Aorta (tissue), 5 donors: ENCODE measurements at regions not wholly inside any gene's neighbourhood (a gene's known extent, or its start where the extent isn't known, plus 50 kb on each side); places are given as distances from the start of the nearest gene placed in this dataset.
"Not testable (repeated sequence)": the region's sequence is repeated elsewhere in the genome, so short reads cannot be mapped to it uniquely, and the experiment has no call there.

ENCODE experiments used
- ATAC-seq: fragments of 200-7000 bp; cut with Tn5 transposase; one replicate; pipeline ENCODE4 v1.9.1; 2022; ENCODE audit warnings: moderate library complexity; ENCODE audit not compliant: low FRiP score
- DNase-seq, 2 donors: peaks; one replicate each; pipeline ENCODE4 v3.0.0-alpha.2; 2020
- H3K27ac ChIP-seq, 2 donors: one replicate each; pipeline ENCODE4 v1.5.1; 2013; ENCODE audit warnings: low read length in 2 of 2, mild to moderate bottlenecking in 2 of 2, moderate library complexity in 2 of 2, control low read depth in 1 of 2, inconsistent platforms in 1 of 2, low read depth in 1 of 2
- H3K27me3 ChIP-seq, 2 donors: one replicate each; pipeline ENCODE4 v1.6.1; 2013; ENCODE audit warnings: control low read depth in 1 of 2, low read length in 1 of 2, mild to moderate bottlenecking in 1 of 2, moderate library complexity in 1 of 2; ENCODE audit not compliant: insufficient read depth in 2 of 2, control insufficient read depth in 1 of 2
- H3K36me3 ChIP-seq, 2 donors: one replicate each; pipeline ENCODE4 v1.6.1; 2013; ENCODE audit warnings: control low read depth in 1 of 2, low read length in 1 of 2, mild to moderate bottlenecking in 1 of 2; ENCODE audit not compliant: insufficient read depth in 2 of 2, control insufficient read depth in 1 of 2
- H3K4me1 ChIP-seq, 2 donors: one replicate each; pipeline ENCODE4 v1.6.1; 2013; ENCODE audit warnings: low read length in 2 of 2, control low read depth in 1 of 2, mild to moderate bottlenecking in 1 of 2, moderate library complexity in 1 of 2; ENCODE audit not compliant: insufficient read depth in 2 of 2, control insufficient read depth in 1 of 2
- H3K4me3 ChIP-seq, 2 donors: one replicate each; pipeline ENCODE4 v1.5.1; 2013; ENCODE audit warnings: low read length in 2 of 2, control low read depth in 1 of 2, mild to moderate bottlenecking in 1 of 2
- H3K9me3 ChIP-seq: one replicate; pipeline ENCODE4 v1.6.1; 2013; ENCODE audit warnings: mild to moderate bottlenecking, low read length; ENCODE audit not compliant: control insufficient read depth
- WGBS, 2 donors: extraction: QIAGEN DNeasy Blood & Tissue Kit; methylation state at CpG; one replicate each; pipeline ENCODE4 v1.1.7; 2013; 5-methylcytosine and 5-hydroxymethylcytosine counted together
- intact Hi-C, 2 donors: fragments of 100-400 bp; cut with DNase I; formaldehyde crosslinking; loops; one replicate each; pipeline versions ENCODE4 v1.14.2 to v1.15.0; 2022
- donor health status: healthy with polysubstance abuse.
- donor health status: Bipolar disorder and iron deficiency.
- donor health status: DM: no; HTN: no; CAD: no.
- donor health status: DM: no; HTN: no; CAD: no.
- donor health status: DM: yes; HTN: yes; CAD: no.

DNA sequence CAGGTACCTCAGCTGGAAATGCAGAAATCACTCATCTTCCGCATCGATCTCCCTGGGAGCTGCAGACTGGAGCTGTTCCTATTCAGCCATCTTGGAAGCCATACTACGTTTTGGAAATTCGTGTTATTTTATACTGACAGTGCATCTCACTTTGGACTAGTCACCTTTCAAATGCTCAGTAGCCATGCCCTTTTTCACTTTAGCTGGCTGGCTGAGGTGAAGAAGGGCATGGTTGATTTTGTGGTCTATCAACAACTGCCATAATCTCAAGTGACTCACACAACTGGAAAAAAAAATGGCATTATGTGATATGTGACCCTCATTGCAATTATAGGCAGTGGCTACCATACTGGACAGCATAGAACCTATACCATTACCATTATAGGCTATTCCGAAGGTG, 100.5 kb downstream of the CCDC71L start:
- WGBS, 2 donors = 90 to 91% methylated on average over 5 of the region's 5 CpGs
- no peak for ATAC-seq

DNA sequence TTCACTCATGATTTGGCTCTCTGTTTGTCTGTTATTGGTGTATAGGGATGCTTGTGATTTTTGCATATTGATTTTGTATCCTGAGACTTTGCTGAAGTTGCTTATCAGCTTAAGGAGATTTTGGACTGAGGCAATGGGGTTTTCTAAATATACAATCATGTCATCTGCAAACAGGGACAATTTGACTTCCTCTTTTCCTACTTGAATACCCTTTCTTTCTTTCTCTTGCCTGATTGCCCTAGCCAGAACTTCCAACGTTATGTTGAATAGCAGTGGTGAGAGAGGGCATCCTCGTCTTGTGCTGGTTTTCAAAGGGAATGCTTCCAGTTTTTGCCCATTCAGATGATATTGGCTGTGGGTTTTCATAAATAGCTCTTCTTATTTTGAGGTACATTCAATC, 104.7 kb downstream of the CCDC71L start:
- H3K27me3 ChIP-seq, H3K36me3 ChIP-seq, H3K27ac ChIP-seq, intact Hi-C loops, H3K9me3 ChIP-seq, H3K4me3 ChIP-seq, ATAC-seq, H3K4me1 ChIP-seq, DNase-seq: not testable (repeated sequence)
- 62 to 64% methylated on average over 2 of the region's 2 CpGs for WGBS, 2 donors

More for the DNA sequence above, 100.5 kb downstream of the CCDC71L start:
- no peaks in the 10 kb centered on the region for H3K4me1 ChIP-seq
- no peak overlapping the region for H3K4me3 ChIP-seq
- no peaks in the 10 kb centered on the region for H3K36me3 ChIP-seq
- H3K9me3 ChIP-seq = no peaks in the 10 kb centered on the region
- H3K27ac ChIP-seq = no peak overlapping the region
- intact Hi-C loops = no loop called here
- no peak for DNase-seq
- H3K27me3 ChIP-seq = no peaks in the 10 kb centered on the region

DNA sequence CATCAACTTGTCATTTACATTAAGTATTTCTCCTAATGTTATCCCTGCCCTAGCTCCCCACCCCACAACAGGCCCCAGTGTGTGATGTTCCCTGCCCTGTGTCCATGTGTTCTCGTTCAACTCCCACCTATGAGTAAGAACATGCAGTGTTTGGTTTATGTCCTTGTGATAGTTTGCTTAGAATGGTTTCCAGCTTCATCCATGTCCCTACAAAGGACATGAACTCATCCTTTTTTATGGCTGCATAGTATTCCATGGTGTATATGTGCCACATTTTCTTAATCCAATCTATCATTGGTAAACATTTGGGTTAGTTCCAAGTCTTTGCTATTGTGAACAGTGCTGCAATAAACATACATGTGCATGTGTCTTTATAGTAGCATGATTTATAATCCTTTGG, 106.3 kb downstream of the CCDC71L start:
- H3K27me3 ChIP-seq, H3K36me3 ChIP-seq, H3K4me1 ChIP-seq, H3K9me3 ChIP-seq, H3K27ac ChIP-seq, ATAC-seq, DNase-seq, intact Hi-C loops, H3K4me3 ChIP-seq: not testable (repeated sequence)
- 95 to 100% methylated on average over 1 of the region's 1 CpG for WGBS, 2 donors

DNA sequence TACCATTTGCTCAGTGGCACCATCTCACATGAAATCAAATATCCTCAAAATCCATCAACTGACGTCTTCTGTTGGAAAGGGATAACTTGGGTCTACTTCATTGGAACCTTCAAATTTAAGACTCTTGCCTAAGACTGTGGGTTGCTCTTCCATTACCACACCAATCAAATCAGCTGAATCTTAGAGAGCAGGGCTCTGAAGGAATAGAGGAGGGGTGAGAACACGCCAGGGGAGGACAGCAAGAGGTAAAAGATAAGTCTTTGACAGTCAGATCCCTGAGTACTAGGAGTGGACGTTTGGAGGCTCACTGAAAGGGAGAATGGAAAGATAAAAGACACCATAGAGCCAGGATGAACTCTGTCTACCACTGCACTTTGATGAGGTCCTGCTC, 107.5 kb downstream of the CCDC71L start:
- Histone ChIP-seq H3K4me3 (no peak overlapping the region), H3K36me3 (no peaks in the 10 kb centered on the region), H3K9me3 (no peaks in the 10 kb centered on the region), H3K27me3 (no peaks in the 10 kb centered on the region), H3K27ac (no peak overlapping the region), H3K4me1 (no peaks in the 10 kb centered on the region)
- 78 to 88% methylated on average over 3 of the region's 3 CpGs for WGBS, 2 donors
- no peak for ATAC-seq
- no peak for DNase-seq
- intact Hi-C loops = no loop called here

DNA sequence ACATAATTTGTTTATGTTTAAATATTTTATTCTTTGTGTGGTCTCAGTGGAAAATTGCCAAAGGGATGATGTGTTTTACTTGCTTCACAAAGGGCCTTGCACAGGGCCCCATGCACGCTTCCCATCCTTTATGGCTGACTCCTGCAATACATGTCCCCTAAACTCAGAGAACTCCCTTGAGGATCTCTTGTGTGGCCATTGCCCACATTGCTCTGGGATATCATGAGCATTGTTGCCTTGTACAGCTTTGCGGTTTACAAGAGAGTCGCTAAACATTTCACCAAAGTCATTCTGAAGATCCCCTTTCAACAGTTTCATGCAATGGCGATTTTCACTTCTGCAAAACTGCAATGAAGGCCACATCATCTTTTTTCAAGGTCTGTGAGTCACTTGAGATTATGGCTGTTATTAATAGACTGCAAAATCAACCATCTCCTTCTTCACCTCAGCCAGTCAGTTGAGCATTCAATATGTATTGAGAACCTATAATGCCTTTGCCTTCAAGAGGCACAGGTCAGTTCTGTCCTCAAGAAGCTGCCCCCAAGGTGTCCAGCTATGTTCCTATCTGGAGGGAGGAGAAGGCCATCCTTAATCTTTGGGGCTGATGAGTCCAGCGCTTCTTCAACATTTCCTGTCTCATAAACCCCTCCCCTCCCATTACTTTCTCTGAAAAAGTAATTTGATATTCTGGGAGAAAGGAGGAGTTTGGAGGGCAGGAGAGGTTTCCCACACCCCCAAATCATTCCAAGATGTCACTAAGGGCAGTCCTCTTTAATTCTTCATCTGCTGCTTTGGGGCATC, 108.1 kb downstream of the CCDC71L start:
- no peak overlapping the region for H3K27ac ChIP-seq
- no peaks in the 10 kb centered on the region for H3K36me3 ChIP-seq
- intact Hi-C loops = no loop called here
- 89 to 91% methylated on average over 5 of the region's 5 CpGs for WGBS, 2 donors
- no peaks in the 10 kb centered on the region for H3K9me3 ChIP-seq
- no peak overlapping the region for H3K4me3 ChIP-seq
- no peaks in the 10 kb centered on the region for H3K4me1 ChIP-seq
- no peaks in the 10 kb centered on the region for H3K27me3 ChIP-seq
- no peak for DNase-seq
- no peak for ATAC-seq

DNA sequence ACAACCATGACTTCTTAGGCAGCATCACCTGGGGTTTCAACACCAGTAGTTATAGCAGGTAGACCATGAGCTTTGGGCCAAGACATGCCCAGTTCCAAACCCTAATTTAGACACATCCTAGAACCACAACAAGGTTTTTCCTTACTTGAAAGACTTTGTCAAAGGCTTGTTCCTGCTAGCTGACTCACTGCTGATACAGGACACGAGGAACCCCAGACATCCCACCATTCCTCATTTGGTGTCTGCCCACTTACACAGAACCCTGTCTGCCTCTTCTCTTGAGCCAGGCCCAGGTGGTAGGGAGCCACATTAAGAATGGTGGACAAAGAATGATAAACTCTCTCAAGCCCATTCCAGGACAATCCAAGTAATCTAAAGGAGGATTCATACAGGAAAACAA, 109.0 kb downstream of the CCDC71L start:
- no peak for ATAC-seq
- no peak overlapping the region for H3K27ac ChIP-seq
- no peaks in the 10 kb centered on the region for H3K9me3 ChIP-seq
- no peaks in the 10 kb centered on the region for H3K4me1 ChIP-seq
- H3K4me3 ChIP-seq = no peak overlapping the region
- DNase-seq = no peak
- H3K36me3 ChIP-seq = no peaks in the 10 kb centered on the region
- H3K27me3 ChIP-seq = no peaks in the 10 kb centered on the region
- intact Hi-C loops = no loop called here
- 85 to 94% methylated on average over 1 of the region's 1 CpG for WGBS, 2 donors

DNA sequence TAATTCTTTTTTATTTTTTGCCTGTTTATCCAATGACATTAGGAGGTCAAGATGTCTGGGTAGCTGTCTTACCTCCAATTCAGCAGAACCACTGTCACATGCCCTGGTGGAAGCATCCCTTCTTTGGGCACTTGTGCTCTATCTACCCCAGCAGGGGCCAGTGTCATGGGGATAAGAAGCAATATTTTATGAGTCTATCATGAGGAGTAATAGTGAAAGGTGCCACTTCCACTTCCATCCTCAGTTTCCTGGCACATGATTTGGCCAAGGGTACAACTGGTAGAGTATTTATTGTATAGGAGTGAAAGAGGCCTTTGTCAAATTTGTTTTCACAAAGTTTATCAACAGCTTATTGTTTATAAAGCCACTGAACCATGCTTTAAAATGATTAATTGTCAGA, 112.5 kb downstream of the CCDC71L start:
- Histone ChIP-seq H3K4me3 (no peak overlapping the region), H3K27ac (no peak overlapping the region), H3K36me3 (no peaks in the 10 kb centered on the region), H3K4me1 (no peaks in the 10 kb centered on the region), H3K27me3 (no peaks in the 10 kb centered on the region), H3K9me3 (no peaks in the 10 kb centered on the region)
- no peak for DNase-seq
- ATAC-seq = no peak
- intact Hi-C loops = no loop called here

DNA sequence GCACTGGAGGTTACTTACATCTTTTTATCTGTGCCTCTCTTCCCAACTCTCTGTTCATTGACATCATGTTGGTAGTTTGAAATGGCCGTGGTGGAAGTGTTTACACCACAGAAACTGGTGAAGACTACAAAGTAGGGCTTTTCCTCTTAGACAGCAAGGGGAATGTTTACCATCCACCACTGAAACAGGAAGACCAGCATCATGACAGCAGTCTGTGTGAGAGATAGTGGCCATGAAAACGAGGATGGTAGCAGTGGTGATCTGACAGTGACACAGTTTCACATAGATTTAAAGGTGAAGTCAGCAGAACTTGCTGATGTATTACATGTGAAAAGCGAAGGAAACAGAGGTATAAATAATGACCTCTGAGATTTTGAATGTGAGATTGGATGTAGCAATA, 115.7 kb downstream of the CCDC71L start:
- WGBS, 2 donors = 74 to 75% methylated on average over 3 of the region's 3 CpGs
- Histone ChIP-seq H3K27ac (no peak overlapping the region), H3K36me3 (no peaks in the 10 kb centered on the region), H3K27me3 (no peaks in the 10 kb centered on the region), H3K9me3 (no peaks in the 10 kb centered on the region), H3K4me3 (no peak overlapping the region), H3K4me1 (no peaks in the 10 kb centered on the region)
- ATAC-seq (no peak), DNase-seq (no peak)
- intact Hi-C loops = no loop called here

DNA sequence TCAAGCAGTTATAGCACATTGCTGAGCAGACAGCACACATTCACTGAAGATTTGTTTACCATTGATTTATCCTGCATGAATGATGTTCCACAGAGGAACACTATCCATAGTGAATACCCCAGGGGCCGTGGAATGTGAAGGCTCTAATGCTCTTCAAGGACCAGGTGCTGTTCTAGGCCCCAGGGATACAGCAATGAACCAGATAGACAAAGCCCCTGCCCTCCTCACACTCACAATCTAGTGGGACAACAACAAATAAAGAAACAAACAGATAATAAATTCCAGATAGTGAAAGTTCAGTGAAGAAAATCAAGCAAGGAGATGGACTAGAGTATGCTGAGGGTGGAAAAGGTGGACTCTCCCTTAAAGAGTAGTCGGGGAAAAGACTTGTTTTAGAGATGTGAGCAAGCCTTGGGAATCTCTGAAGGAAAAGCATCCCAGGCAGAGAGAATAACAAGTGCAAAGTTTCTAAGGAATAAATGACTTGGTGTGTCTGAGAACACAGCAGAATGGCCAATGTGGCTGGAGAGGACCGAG, 117.7 kb downstream of the CCDC71L start:
- ATAC-seq = no peak
- Histone ChIP-seq H3K9me3 (no peaks in the 10 kb centered on the region), H3K4me3 (no peak overlapping the region), H3K4me1 (no peaks in the 10 kb centered on the region), H3K36me3 (no peaks in the 10 kb centered on the region), H3K27ac (no peak overlapping the region), H3K27me3 (no peaks in the 10 kb centered on the region)
- intact Hi-C loops = loop anchor here (5.0 kb wide), 2 partner anchors 189 to 194 kb away; no protein-coding TSS in a partner anchor
- WGBS, 2 donors = 76 to 83% methylated on average over 3 of the region's 3 CpGs
- no peak for DNase-seq
